Putamen (tissue), 1 donor: ENCODE measurements at regions not wholly inside any gene's neighbourhood (a gene's known extent, or its start where the extent isn't known, plus 50 kb on each side); places are given as distances from the start of the nearest gene placed in this dataset.

Experiments used
- DNase-seq: peaks from one replicate; pipeline ENCODE4 v3.0.0-alpha.2; 2016; ENCODE audit warnings: low spot score

DNA sequence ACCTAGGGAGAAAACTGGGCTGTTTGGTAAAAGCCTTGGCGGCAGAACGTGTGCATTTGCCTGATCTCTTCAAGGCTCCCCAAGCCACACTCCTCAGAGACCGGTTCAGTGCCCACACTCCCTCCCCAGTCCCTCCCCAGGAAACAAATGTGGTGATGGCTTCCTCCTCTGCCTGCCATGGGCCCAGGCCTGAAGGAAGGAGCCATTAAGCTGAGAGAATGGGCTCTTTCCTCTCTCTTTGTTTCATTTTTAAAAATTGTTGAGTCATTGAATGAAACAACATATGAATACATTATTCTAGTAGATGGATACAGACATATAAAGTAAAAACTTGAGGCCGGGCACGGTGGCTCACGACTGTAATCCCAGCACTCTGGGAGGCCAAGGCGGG is 50.6 kb upstream of the YWHAQ start:
- no peak for DNase-seq

DNA sequence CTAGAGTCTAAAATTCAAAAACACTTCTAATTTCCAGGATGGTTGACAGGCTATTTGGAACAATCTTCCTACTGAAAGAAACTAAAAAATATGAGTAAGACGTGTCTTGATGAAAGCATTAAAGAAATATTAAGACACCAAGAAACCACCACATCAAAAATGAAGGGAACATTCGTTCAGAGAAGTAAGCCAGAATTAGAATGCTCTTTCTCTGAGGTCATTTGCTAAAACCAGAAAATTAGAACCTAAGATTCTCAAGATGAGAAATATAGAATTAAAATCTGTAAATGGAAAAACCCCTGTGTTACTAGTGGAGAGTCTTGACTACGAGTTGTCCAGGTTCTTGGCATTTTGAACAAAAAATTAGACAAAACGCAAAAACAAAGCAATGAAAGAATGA is 54.8 kb upstream of the YWHAQ start:
- DNase-seq: no peak

DNA sequence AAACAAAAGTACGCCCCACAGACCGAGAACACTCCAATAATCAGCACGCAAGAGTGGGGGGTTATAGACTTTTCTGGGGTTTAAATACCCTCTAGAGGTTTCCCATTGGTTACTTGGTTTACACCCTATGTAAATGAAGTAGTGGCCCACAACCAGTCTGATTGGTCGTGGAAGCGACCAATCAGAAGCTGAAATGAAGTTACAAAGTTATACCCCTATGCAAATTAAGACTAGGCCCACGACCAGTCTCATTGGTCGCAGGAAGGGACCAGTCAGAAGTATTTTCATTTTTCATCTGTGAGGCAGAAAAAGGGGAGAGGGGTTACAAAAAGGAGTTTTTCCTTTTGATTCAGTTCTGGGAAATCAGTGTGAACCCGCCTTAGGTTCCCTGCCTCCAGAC is 55.3 kb upstream of the YWHAQ start:
- no peak for DNase-seq

DNA sequence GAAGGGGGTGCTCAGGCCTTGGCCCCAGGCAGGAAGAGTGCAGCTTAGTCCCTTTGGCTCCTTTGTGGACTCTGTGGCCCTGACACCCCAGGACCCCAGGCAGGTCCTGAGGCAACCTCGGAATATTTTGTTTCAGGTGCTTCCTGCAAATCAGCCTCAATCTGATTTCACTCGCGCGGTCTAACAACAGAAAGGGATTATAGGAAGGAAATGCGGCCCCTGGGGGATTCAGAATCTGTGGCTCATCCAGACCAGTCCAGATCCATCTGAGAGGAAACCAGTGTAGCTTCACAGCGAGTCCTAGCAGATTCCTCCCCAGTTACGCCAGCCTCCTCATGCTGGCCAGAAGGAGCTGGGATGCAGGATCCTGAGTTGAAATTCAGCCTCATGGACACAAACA is 59.5 kb upstream of the YWHAQ start:
- no peak for DNase-seq

DNA sequence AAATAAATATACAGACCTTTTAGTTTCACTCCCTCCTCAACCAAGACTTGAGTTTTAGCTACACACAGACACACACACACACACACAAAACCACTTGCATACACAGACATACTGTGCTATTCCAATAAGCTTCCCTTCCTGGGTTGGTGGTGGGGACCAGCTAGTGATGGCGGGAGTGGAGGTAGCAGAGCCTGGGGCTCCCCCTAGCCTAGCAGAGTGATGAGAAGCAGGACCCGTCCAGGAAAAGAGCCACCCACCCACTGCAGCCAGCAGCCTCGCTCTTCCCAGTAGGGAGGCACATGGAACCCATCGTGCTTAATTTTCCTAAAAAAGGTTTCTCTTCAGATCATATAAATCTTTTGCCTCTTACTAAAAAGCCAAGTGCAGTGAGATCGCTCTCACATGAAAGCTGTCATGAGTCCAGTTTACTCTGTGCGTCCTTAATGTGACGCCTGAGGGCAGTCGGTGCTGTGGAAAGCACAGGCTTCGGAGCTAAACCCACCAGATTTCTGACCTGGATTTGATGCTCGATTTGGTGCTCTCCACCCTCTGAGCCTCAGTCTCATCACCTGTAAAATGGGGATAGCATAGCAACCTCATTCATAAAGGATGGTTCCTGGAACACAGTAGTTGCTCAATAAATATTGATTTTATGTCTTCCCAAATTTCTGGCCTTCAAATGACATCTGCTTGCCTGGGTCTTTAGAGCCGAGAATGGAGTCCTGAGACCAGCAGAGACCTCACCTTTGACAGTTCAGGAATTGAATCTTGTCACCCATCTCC is 60.1 kb upstream of the YWHAQ start:
- no peak for DNase-seq

DNA sequence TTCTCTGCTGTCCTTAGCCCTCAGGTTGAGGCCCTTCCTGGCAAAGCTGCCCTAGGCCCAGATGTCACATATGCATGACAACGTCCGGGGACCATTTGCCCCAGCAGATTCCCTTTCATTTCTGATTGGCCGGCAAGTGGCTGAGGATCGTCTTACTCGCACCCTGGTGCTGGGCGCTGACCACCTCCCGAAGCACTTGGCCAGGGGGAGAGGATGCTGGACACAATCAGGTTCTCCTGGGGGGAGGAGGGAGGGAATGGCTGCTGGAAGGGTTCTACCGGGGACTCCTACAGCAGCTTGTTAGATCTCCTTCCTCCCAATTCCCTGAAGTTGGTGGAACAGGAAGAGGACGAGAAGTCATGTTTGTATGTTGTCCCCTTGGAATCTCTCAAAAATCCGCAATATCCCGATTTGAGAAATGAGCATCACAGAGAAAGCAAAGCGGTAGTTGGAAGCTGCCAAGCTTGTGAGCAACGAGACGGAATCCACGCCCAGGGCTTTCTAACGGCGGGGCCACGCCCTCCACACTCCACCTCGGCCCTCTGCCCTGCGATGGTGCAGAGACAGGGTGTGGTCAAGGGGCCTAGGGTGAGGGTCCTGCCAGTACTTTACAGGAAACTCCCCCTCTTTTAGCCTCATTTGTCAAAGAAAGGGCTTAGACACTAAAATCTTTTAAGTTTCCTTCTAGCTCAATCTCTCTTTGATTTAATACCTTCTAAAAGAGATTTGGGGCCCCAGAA is 61.8 kb upstream of the YWHAQ start:
- DNase-seq: no peak

DNA sequence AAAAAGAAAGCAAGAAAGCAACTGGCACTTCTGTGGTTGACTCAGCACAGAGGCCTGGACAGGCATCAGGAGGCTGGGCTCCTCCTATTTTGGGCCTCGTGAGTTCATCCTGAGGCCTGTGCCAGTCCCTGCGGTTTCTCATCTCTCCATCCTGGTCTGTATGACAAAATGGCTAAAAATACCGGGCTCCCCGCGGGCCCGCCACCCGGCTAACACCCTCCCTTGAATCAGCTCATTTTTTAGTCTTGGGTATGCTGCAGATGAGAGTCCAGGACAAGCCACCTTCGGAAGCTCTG is 62.3 kb upstream of the YWHAQ start:
- no peak for DNase-seq

DNA sequence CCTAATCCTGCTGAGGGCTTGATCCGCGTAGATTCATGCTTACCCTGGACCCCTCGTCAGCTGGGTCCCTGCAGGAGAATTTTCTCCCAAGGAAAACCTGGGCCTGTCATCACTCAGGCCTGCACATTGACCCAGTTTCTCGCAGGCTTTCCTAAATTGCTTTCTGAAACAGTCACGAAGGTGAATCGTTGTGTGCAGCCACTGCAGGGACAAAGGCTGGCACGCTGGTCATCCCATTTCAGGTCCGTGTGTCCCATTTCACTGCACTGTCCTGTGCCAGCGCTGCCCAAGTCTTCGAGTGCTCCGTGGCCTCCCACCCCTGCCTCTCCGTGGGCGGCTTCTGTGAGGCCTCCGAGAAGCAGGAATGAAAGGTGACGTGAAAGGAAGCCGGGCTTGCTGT is 62.8 kb upstream of the YWHAQ start:
- DNase-seq: no peak

DNA sequence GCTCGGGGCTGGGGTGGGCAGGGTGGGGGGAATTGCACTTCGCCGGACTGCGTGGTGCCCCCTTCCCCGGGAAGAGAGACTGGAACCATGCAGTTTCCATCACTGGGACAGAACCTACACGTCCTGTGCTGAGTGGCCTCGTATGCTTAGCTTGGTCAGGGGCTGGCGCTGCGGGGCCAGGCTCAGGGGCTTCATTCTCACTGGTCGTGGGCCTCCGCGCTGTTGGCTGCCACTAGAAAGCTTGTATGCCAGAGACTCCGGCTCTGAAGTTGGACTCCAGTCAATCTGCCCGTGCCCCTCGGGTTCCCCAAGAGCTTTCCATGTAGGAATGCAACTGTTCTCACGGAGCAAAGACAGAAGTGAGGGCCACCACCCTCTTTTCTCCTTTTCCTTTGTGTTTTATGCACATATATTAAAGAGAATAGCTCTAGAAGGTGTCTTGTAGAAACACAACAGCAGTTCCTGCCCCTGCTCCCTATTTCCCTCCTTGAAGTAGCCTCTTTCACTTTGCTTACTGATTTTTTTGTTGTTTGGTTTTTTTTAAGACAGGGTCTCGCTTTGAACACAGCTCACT is 64.0 kb upstream of the YWHAQ start:
- no peak for DNase-seq

DNA sequence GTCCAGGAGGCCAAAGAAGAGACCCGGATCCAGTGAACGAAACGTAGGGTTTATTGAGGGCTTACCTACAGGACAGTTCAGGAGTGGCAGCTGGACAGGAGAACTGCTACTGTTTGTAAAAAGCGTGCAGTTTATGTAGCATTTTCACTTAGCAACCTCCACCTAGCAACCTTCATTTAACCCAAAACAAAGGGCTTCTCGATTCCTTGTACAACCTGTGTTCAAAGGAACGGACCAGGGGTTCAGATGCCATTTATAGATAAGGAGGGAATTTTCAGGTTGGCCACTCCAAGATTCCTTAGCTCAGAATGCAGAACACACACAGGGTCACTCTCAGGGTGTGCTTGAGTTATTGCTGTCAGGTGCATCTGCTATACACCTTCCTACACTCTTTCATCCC is 65.1 kb upstream of the YWHAQ start:
- no peak for DNase-seq

DNA sequence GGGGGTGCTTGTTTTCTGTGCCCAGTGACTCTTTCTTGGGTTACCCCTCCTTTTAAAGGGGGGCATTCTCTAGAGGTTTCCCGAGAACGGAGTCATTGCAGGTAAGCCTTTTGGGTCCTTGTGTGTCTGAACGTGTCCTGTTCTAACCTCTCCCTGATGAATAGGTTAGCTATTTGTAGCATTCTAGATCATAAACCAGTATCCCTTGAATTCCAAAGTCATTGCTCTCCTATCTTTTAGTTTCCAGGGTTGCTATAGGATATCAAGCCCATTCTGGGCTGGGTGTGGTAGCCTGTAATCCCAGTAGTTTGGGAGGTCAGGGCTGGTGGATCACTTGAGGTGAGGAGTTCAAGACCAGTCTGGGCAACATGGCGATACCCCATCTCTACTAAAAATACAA is 65.9 kb upstream of the YWHAQ start:
- no peak for DNase-seq

DNA sequence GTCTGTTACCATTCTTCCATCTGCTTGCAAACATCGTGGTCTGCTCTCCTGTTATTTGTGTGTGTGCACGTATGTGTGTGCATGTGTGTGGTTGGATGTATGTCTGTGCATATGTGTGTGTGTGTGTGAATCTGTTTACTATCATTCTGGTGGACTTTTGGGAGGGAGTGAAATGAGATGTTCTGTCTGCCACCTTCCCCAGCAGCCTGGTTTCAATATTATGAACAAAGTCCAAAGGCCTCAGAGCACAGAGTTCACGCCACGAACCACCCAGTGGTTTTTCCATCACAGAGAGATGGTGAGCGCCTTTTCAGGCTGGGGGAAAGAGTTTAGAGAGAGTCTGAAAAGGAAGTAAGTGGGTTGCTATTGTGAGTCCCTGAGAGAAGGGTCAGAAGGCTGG is 67.1 kb upstream of the YWHAQ start:
- no peak for DNase-seq

DNA sequence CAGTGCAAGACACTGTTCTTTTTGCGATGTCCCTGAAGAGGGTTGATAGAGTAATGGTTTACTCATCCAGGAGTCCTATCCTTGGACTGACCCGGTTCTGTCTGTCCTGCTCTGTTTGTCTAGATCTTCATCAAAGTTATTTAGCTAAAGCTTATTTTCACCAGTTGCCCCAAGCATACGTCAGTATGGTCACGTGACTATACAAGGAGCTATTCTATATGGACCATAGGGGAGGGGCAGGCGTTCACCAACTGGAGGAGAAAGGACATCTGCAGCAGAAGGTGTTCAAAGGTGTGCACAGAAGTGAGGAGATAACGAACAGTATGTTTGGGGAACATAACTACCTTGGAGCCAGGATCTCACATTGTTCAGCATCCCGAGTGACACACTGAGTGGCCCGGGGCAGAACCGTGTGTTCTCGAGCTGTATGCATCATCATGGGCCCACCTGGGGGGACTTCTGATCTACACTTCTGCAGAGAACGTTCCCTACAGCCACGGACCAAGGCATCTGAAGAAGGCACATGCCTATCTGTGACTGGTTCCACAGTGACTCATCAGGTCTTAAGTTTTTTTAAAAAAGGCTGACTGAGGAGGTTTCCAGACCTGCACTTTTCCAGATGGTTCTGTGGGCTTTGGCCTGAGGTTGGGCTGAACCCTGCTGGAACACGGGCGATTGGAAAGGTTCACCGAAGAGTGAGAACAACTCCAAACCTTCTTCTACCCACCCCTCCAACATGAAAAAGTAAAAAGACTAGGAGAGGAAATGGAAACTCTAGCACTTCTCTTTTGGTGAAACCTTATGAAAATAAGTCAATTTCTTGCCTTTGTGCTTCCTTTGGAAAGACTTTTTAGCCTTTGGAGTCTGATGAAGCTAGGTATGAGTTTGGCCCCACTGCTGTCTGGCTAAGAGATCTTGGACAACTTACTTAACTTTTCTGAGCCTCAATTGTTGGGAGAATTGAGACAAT is 68.6 kb upstream of the YWHAQ start:
- no peak for DNase-seq

DNA sequence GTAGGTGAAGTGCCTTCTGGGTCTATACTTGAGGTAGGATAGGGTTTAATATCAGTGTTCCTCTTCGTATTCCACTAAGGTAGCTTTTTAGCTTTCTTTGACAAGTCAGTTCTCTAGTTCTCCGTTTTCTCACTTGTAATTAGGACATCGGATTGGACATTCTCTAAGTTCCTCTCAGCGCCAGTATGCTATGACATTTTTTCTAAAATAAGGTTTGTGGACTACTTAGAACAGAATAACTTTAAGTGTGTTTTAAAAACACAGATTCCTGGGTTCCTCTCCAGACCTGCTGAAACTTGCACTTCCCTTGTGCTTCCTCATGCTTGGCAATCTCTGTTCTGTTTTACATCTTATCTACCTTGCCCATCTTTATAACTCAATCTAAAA is 69.3 kb upstream of the YWHAQ start:
- no peak for DNase-seq

DNA sequence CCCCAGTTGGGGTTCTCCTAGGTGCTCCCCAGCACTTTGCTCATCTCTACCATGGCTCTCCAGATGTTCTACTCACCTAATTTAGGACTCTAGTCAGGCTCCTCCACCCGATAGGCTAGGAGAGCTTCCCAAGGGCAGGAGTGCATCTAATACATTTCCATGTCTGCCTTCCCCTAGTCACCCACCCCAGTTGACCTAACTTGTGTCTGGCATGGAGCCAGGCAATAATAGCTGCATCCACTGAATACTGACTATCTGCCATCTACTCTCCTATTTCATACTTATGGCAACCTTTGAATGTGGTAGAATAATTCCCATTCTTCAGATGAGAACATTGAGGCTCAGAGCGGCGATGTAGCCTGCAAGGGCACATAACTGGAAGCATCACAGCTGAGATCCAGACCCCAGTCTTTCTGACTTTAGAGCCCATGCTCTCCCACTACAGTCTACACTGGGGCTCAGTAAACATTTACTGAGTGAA is 71.8 kb upstream of the YWHAQ start:
- DNase-seq: no peak

DNA sequence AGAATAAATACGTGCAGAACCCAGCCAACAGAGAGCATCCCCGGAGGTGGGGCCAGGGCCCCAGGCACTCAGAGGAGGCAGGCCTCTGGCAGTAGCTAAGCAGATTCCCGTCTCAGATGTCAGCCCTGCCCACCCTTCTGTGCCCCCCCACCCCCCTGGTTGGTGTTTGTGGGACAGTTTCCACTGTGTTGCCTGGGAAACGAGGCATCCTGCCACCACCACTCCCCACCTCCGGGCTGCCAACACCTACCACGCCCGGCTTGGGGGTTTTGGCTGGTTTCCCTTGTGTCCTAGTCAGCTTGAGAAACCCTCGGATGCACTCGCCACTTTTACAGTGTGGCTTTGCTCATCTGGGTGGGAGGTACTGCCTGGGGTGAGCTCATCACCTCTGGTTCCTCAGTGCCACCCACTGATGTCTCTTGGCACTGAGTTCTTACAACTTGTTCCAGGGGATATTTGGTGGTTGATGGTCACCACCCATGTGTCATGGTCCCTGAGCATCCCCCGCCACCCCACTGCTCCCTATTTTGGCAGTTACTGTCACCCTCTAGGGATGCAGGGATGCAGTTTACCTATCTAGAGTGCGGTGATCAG is 72.4 kb upstream of the YWHAQ start:
- DNase-seq: no peak

DNA sequence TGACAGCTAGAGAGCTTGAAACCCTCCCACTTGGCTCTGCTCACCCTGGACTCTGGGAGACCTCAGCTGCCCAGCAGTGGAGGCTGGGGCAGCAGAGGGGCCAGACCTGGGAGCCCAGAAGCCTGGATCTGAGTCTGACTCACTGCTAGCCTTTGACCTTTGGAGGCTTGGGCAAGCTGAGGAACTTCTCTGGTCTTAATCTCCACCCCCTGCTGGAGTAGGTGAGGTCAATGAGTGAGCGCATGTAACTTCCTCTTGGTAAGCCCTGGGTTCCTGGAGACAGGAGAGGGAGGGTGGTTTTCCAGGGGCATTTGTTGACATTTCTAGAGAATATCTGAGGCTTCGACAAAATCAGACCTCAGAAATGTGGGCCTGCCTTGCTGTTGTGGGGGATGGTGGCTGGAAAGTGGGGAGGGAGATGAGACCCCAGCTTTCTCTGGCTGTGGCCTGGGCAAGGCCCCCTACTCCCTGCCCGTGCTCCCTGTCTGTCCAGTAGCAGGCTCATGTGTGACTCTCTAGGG is 73.0 kb upstream of the YWHAQ start:
- no peak for DNase-seq

DNA sequence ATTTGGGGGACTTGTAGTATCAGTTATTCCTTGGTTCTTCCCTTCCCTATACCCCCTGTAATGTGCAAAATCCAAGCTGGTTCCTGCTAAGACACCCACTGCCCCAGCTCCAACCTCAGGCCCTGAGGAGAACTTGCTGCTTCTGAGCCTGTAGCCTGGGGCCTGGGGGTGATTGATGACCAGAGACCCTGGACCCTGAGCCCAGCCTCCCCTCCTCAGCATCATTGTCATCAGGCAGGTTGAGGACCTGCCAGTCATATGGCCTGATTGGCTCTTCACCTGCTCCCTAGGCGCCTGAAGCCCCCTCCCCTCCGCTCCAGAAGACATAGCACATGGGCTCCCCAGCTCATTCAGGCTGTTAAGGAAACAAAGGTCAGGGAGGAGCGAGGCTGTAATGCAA is 73.8 kb upstream of the YWHAQ start:
- DNase-seq: no peak

DNA sequence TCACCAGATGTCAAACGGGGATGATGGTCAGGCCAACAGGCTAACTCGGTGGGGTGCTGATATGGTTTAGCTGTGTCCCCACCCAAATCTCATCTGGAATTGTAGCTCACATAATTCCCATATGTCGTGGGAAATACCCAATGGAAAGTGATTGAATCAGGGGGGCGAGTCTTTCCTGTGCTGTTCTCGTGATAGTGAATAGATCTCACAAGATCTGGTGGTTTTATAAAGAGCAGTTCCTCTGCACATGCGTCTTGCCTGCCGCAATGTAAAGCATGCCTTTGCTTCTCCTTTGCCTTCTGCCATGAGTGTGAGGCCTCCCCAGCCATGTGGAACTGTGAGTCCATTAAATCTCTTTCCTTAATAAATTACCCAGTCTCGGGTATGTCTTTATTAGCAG is 74.4 kb upstream of the YWHAQ start:
- no peak for DNase-seq

DNA sequence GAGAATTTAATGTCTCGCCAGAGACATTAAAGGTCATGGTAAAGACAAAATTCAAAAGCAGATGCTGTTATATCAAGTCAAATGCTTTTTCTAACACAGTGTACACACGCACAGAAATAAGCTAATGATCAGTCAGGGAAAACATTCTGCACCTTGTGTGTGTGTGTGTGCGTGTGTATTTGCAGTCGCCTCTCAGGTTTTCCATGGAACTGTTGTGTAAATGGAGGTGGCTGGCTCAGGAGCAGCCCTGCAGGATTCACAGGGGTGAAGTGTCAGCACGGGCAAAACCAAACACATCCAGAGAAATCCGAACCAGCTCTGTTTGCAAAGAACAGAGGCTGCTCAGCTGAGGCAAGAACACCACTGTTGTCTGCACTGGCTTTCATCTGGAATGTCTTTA is 76.2 kb upstream of the YWHAQ start:
- DNase-seq: no peak

DNA sequence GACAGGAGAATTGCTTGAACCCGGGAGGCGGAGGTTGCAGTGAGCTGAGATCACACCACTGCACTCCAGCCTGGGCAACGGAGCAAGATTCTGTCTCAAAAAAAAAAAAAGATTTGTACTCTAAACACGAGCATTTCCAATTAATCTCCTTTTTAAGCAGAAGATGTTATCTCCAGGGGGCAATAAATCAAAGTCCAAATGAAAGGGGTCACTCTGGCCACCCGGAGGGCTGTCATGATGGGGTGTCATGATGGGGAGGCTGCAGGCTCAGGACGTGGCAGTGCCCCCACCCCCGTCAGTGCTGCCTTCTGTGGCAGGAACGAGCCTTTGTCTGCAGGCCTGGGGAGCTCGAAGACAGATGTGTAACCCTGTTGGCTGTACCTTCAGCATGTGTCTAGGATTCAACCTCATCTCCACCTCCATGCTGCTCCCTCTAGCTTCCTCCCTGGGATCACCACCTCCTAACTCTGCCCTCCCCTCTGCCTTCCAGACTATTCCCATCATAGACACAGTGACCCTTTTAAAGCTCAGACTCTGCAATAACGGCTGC is 76.9 kb upstream of the YWHAQ start:
- DNase-seq: no peak
